BJ (cell line): ENCODE measurements at regions not wholly inside any gene's neighbourhood (a gene's known extent, or its start where the extent isn't known, plus 50 kb on each side); places are given as distances from the start of the nearest gene placed in this dataset.
A peak's percentile ranks its signal among the peaks of the same experiment; 100 is the strongest.

Experiments used
- CTCF ChIA-PET: fragments of 350-600 bp; formaldehyde crosslinking; extraction: SDS; loops from one replicate; lab custom pipeline; 2021; ENCODE audit warnings: antibody characterized with exemption, inconsistent platforms; lab: Yijun Ruan, JAX
- POLR2A ChIA-PET: fragments of 300-600 bp; sonication (Branson Sonifier 250); formaldehyde crosslinking; extraction: SDS; loops from one replicate; lab custom pipeline; 2021; ENCODE audit warnings: antibody characterized with exemption; lab: Charles Lee
- DNase-seq: peaks from one replicate; pipeline ENCODE4 v3.0.0-alpha.2; 2011; ENCODE audit warnings: low read depth
- H3K27me3 ChIP-seq: 2 replicates; pipeline ENCODE4 v1.6.0; 2011; ENCODE audit warnings: low read length; ENCODE audit not compliant: control insufficient read depth, insufficient read depth
- H3K36me3 ChIP-seq: 2 replicates; pipeline ENCODE4 v1.5.1; 2011; ENCODE audit warnings: low read length; ENCODE audit not compliant: control insufficient read depth, insufficient read depth
- H3K4me3 ChIP-seq: 2 replicates; pipeline ENCODE4 v1.5.1; 2011; ENCODE audit warnings: low read depth, mild to moderate bottlenecking, control low read depth, low read length
- CTCF ChIP-seq: IDR thresholded peaks from 2 replicates; pipeline ENCODE4 v1.5.1; 2011; ENCODE audit warnings: low read depth, mild to moderate bottlenecking, control low read depth, inconsistent platforms, low read length, moderate library complexity; ENCODE audit not compliant: insufficient read depth

GRCh38 chr6:165186041-165186440 lies 123.4 kb downstream of the C6orf118 start:
- TF ChIP-seq CTCF = no peak
- ChIA-PET CTCF (no interaction called here), POLR2A (no interaction called here)
- DNase-seq = no peak
- no peak overlapping the region for H3K4me3 ChIP-seq
- no peaks in the 10 kb centered on the region for H3K27me3 ChIP-seq
- H3K36me3 ChIP-seq = no peaks in the 10 kb centered on the region

GRCh38 chr6:165184192-165184979 lies 125.0 kb downstream of the C6orf118 start:
- CTCF ChIA-PET = no interaction called here
- Histone ChIP-seq H3K36me3 (no peaks in the 10 kb centered on the region), H3K27me3 (no peaks in the 10 kb centered on the region), H3K4me3 (no peak overlapping the region)
- no peak for TF ChIP-seq CTCF
- no peak for DNase-seq
- POLR2A ChIA-PET = no interaction called here

- Histone ChIP-seq H3K4me3 (no peak overlapping the region), H3K27me3 (no peaks in the 10 kb centered on the region), H3K36me3 (no peaks in the 10 kb centered on the region)
- DNase-seq = no peak
- POLR2A ChIA-PET = no interaction called here
- CTCF ChIA-PET = no interaction called here
- no peak for TF ChIP-seq CTCF
These were observed 125.8 kb downstream of the C6orf118 start for GRCh38 chr6:165183496-165184140.

GRCh38 chr6:165183071-165183470 lies 126.3 kb downstream of the C6orf118 start:
- H3K36me3 ChIP-seq = no peaks in the 10 kb centered on the region
- TF ChIP-seq CTCF = no peak
- H3K27me3 ChIP-seq = no peaks in the 10 kb centered on the region
- ChIA-PET POLR2A (no interaction called here), CTCF (no interaction called here)
- no peak for DNase-seq
- no peak overlapping the region for H3K4me3 ChIP-seq

GRCh38 chr6:165181951-165182414 lies 127.4 kb downstream of the C6orf118 start:
- no peak overlapping the region for H3K4me3 ChIP-seq
- H3K27me3 ChIP-seq = no peaks in the 10 kb centered on the region
- peak; percentile 2 for DNase-seq
- no peaks in the 10 kb centered on the region for H3K36me3 ChIP-seq
- no peak for TF ChIP-seq CTCF
- ChIA-PET POLR2A (no interaction called here), CTCF (no interaction called here)
